ENCODE measurements at regions not wholly inside any gene's neighbourhood (a gene's known extent, or its start where the extent isn't known, plus 50 kb on each side); places are given as distances from the start of the nearest gene placed in this dataset.

DNA sequence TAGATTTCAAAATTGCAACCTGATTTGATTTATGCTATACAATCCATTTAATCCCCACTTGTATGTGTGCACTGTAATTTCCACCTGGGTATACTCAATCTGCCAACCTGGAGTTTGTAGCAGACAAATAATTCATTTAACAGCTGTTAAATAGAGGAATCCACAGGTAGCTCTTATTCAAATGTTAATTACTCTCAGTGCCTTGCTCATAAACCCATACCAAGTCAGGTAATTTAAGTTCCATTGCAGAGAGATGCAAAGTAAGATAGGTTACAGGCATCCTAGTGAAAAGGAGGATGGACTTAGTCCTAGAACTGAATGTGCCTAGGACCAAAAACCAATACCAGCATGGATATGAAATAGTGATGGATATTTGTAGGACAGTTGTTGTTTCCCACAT is 674.2 kb downstream of the TBL1XR1 start:
- DNase-seq: no peak

DNA sequence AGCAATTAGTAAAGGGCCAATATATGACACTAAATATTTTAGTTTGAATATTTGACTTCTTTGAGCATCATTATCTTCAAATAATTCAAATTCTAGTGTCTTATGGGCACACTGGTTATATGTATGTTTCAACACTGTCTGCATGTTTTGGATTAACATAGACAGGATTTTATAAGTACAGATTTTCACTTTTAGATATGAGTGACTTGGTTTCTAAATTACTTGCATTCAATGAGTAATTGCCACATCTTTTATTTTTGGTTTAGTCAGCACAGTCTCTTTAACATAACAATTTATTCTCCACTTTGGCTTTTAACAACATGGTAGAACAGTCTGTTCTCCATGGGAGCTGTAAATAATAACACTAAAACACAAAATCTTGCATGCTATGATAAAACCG is 674.8 kb downstream of the TBL1XR1 start:
- DNase-seq: no peak

DNA sequence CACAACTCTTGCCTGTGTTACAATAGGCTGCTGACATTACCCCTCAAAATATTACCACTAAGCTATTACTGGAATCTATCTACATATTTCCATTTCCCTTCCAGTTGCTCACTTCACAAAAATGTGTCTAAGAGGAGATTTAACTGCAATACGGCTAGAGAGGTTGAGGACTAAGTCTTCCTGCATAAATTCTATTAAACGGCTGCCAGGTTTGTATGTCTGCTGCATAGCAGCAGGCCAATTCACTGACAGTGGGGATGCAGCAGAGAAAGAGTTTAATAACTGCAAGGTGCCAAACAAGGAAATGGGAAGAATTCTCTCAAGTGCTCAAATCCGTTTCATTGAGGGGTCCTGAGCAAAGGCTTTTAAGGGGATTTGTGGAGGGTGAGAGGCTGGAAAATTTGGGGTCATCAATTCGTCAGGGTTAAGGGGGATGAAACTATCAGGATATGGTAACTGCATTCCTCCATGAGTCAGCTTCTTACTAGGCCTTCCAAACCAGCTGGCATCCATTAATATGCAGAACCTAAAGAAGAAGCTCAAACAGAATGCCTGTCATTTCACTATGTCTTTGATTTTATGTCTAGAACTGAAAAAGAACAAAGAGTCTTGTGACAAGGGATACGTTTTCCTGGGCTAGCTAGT is 675.6 kb downstream of the TBL1XR1 start:
- no peak for DNase-seq

DNA sequence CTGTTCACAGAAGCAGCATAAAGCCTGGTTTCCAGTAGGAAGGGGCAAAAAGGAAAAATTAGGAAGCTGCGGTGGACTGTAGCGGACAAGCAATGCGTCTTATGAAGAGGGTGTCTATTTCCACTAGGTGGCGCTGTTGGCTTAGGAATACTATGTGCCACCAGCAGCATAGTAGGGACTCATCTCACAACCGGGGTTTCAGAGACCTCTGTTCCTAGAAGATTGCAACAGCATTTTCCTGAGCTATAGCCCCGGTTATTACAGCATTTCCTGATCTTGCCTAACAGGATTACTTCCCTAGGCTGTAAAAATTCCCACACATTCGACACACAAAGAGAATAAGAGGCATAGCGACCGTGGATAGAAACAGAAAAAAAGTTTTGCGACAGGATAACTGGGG is 683.0 kb downstream of the TBL1XR1 start:
- DNase-seq: peak in 1 of 2 donors; percentile 3

- DNase-seq: no peak
These were observed 683.7 kb downstream of the TBL1XR1 start for GRCh38 chr3:176513604-176514003.

DNA sequence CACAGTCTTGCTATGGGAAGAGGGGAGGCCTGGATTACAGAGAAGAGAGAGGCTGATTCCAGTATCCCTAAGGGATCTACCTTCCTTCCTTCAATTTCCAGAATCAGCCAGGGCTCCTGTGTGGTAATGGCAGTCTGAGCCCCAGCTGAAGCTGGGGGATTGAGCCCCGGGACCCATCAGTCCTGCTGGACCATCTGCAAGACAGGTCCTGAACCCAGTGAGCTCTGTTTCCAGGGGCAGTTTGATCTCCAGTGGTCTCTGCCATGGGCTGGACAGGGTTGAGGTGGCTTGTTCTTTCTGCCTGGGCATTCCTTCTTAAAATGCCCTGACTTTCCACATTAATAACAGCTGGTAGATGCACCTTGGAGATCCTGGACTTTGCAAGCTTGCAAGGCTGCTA is 685.2 kb downstream of the TBL1XR1 start:
- no peak for DNase-seq

GRCh38 chr3:176510097-176510496 is 687.2 kb downstream of the TBL1XR1 start:
- no peak for DNase-seq

GRCh38 chr3:176505878-176506621 is 691.2 kb downstream of the TBL1XR1 start:
- no peak for DNase-seq

DNA sequence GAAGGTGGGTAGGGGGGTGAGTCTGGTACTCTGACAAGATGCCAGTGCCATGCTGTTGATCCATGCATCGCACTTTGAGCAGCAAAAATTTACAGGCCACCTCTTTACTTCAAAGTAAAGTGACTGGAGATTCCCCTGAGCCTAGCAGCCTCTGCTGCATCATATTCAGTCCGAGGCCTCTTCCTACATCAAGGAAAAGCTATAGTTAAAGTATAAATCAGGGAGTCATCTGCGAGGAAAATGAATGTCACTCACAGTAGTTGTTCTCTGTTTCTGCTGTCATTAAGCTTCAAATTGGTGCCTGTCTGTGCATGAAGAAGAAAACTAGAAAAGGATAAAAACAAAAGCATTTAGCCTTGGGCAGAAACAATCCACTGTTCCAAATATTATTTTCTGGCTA is 706.2 kb downstream of the TBL1XR1 start:
- no peak for DNase-seq

GRCh38 chr3:176490357-176490756 is 706.9 kb downstream of the TBL1XR1 start:
- no peak for DNase-seq

DNA sequence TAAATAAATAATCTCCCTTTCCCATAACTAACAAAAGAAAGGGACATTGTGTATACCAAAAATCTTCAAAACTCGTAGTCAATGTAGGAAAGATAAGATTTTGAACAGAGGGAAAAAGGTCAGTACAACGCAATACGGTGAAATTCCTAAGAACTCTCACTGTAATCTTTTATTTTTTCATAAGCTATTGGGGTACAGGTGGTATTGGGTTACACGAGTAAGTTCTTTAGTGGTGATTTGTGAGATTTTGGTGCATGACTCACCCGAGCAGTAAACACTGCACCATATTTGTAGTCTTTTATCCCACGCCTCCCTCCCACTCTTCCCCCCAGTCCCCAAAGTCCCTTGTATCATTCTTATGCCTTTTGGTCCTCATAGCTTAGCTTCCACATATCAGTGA is 718.0 kb downstream of the TBL1XR1 start:
- DNase-seq: no peak

- DNase-seq: no peak
These were observed 727.5 kb downstream of the TBL1XR1 start for GRCh38 chr3:176469694-176470205.

- DNase-seq: no peak
These were observed 733.7 kb downstream of the TBL1XR1 start for GRCh38 chr3:176463610-176464009.

DNA sequence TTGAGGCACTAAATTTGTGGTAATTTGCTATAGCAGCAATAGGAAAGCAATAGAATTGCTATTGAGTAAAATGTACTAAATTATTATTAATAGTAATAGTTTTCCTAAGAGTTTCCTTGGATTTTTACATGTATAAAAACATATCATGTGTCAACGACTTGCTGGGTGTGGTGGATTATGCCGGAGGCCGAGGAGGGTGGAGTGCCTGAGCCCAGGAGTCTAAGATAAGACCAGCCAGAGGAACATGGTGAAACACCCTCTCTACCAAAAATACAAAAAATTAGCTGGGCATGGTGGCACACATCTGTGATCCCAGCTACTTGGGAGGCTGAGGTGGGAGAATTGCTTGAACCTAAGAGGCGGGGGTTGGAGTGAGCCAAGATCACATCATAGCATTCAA is 749.9 kb downstream of the TBL1XR1 start:
- DNase-seq: no peak

DNA sequence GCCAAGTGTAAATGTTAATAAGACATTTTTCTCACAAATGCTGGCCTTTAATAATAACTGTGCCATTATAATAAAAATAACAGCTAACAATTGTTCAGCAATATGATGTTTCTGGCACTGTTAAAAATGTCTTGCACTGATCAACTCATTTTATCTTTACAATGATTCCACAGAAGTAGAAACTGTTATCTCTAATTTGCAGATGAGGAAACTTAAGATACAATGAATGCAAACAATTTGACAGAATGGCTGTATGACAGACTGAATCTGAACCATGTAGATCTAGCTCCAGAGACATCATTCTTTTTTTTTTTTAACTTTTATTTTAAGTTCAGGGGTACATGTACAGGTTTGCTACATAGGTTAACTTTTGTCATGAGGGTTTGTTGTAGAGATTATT is 755.0 kb downstream of the TBL1XR1 start:
- no peak for DNase-seq

- DNase-seq: no peak
These were observed 757.6 kb downstream of the TBL1XR1 start for GRCh38 chr3:176439729-176440128.

DNA sequence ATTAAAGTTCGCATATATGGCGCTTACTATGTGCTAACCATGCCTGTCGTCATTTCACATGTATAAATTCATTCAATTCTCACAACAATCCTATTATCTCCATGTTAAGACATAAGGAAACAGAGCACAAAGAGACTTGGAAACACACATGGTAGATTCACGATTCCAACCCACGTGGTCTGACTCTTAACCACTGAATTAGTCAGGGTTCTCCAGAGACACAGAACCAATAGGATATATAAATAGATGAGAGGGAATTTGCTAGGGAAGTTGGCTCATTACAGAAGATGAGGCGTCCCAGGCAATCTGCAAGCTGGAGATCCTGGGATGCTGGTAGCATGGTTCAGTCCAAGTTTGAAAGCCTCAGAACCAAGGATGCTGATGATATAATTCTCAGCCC is 765.3 kb downstream of the TBL1XR1 start:
- DNase-seq: no peak

- no peak for DNase-seq
These were observed 766.3 kb downstream of the TBL1XR1 start for GRCh38 chr3:176431038-176431418.

DNA sequence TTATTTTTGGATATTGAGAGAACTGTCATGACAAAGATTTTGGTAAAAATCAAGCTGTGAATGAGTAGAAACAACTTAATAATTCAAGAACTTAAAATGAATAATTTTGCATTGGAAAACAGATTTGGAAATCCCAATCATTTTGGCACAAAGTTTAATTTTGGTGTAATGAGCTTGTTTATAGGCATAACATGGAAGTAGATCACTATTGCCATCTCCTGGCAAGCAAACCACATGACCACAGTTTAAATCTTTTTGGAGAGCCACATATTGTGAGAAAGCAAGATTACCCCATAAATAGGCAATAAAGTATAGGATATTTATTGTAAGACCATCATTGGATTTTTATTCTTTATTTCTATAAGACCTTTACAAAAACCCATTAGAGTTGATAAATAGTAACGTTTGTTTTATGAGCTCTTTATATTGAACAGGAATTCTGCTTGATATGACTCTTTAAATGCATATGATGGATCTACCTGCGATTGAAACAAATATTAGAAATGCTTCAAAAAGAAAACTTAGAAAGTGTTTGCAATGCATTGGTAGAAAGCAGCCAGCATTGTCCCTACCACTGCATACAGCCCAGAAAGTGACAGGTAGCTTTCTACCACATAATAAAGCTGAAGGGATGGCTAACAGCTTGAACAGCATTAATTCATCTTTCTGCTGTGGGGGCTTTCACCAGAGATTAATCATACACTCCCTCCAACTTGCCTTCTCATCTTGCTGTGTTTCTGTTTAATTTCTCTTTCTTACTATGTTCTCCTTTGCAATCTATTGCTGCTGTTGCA is 766.8 kb downstream of the TBL1XR1 start:
- peak in 1 of 2 donors; percentile 4 for DNase-seq

GRCh38 chr3:176428552-176428951 is 768.7 kb downstream of the TBL1XR1 start:
- no peak for DNase-seq

DNA sequence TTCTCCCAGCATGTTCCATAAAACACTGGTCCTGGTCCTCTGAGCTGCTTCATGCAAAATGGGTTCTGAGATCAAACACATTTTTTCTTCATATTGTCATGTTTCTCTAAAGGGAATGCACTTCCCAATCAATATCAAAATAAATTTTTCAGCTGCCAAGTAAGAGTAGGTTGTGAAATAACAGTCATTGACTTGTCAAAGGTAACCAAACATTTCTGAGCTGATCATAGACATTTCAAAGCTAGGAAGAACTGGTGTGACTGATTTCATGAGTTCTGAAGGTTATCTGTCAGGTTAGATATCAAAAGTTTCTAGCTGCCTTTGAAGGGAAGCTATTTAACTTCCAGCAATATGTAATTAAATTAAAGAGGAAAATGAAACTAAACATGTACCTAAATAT is 770.9 kb downstream of the TBL1XR1 start:
- no peak for DNase-seq

- no peak for DNase-seq
These were observed 780.4 kb downstream of the TBL1XR1 start for GRCh38 chr3:176416870-176417269.

- no peak for DNase-seq
These were observed 781.5 kb downstream of the TBL1XR1 start for GRCh38 chr3:176415661-176416295.

All from inflammatory macrophage treated with lipopolysaccharide for 1 hour (primary cell).